Mesendoderm (in vitro differentiated cells): ENCODE measurements at regions not wholly inside any gene's neighbourhood (a gene's known extent, or its start where the extent isn't known, plus 50 kb on each side); places are given as distances from the start of the nearest gene placed in this dataset.
"Not testable (repeated sequence)": the region's sequence is repeated elsewhere in the genome, so short reads cannot be mapped to it uniquely, and the experiment has no call there.

Source experiments
- DNase-seq: peaks from one replicate; pipeline ENCODE4 v3.0.0; 2013
- H2AK5ac ChIP-seq: 2 replicates; pipeline ENCODE4 v1.6.1; 2013; ENCODE audit warnings: low read length, inconsistent platforms
- H2BK120ac ChIP-seq: 2 replicates; pipeline ENCODE4 v1.6.1; 2013; ENCODE audit warnings: low read depth, mild to moderate bottlenecking, low read length, moderate library complexity, mixed read lengths
- H2BK15ac ChIP-seq: replicated peaks from 2 replicates; pipeline ENCODE4 v1.6.1; 2013; ENCODE audit warnings: low read depth, mild to moderate bottlenecking, moderate library complexity
- H2BK5ac ChIP-seq: 2 replicates; pipeline ENCODE4 v1.6.1; 2013; ENCODE audit warnings: low read length, inconsistent platforms
- H3K18ac ChIP-seq: 2 replicates; pipeline ENCODE4 v1.6.1; 2013; ENCODE audit warnings: mild to moderate bottlenecking, low read length, mixed read lengths
- H3K23ac ChIP-seq: one replicate; pipeline ENCODE4 v1.6.1; 2013; ENCODE audit warnings: low read length
- H3K27ac ChIP-seq: 2 replicates; pipeline ENCODE4 v1.5.1; 2013; ENCODE audit warnings: low read depth, mild to moderate bottlenecking, inconsistent platforms, low read length, moderate library complexity
- H3K27me3 ChIP-seq: 2 replicates; pipeline ENCODE4 v1.6.1; 2013; ENCODE audit warnings: low read length, control low read depth, mild to moderate bottlenecking, inconsistent platforms; ENCODE audit not compliant: insufficient read depth, poor library complexity
- H3K36me3 ChIP-seq: 2 replicates; pipeline ENCODE4 v1.6.1; 2013; ENCODE audit warnings: low read length, inconsistent platforms; ENCODE audit not compliant: control insufficient read depth, insufficient read depth
- H3K4ac ChIP-seq: one replicate; pipeline ENCODE4 v1.6.1; 2013; ENCODE audit warnings: low read depth, mild to moderate bottlenecking, low read length, moderate library complexity
- H3K4me1 ChIP-seq: 2 replicates; pipeline ENCODE4 v1.6.1; 2013; ENCODE audit warnings: low read depth, low read length, inconsistent platforms; ENCODE audit not compliant: control insufficient read depth
- H3K4me2 ChIP-seq: 2 replicates; pipeline ENCODE4 v1.6.1; 2013; ENCODE audit warnings: low read length
- H3K4me3 ChIP-seq: 2 replicates; pipeline ENCODE4 v1.5.1; 2013; ENCODE audit warnings: mild to moderate bottlenecking, low read length
- H3K56ac ChIP-seq: one replicate; pipeline ENCODE4 v1.6.1; 2013; ENCODE audit warnings: low read length
- H3K79me1 ChIP-seq: 2 replicates; pipeline ENCODE4 v1.6.1; 2013; ENCODE audit warnings: low read length, inconsistent platforms
- H3K79me2 ChIP-seq: 2 replicates; pipeline ENCODE4 v1.6.1; 2013; ENCODE audit warnings: mild to moderate bottlenecking, low read length; ENCODE audit not compliant: control insufficient read depth, insufficient read depth
- H3K9ac ChIP-seq: 2 replicates; pipeline ENCODE4 v1.6.1; 2013; ENCODE audit warnings: low read length, inconsistent platforms
- H4K5ac ChIP-seq: one replicate; pipeline ENCODE4 v1.6.1; 2013; ENCODE audit warnings: low read length
- H4K8ac ChIP-seq: one replicate; pipeline ENCODE4 v1.6.1; 2013; ENCODE audit warnings: low read depth, mild to moderate bottlenecking, control low read depth, low read length, moderate library complexity
- WGBS: extraction: QIAGEN DNeasy Blood & Tissue Kit; methylation state at CpG from one replicate; pipeline ENCODE4 v1.1.7; 2013; ENCODE audit warnings: low lambda C conversion rate, missing lambda C conversion rate; ENCODE audit not compliant: insufficient coverage; ENCODE audit errors: extremely low coverage; 5-methylcytosine and 5-hydroxymethylcytosine counted together

DNA sequence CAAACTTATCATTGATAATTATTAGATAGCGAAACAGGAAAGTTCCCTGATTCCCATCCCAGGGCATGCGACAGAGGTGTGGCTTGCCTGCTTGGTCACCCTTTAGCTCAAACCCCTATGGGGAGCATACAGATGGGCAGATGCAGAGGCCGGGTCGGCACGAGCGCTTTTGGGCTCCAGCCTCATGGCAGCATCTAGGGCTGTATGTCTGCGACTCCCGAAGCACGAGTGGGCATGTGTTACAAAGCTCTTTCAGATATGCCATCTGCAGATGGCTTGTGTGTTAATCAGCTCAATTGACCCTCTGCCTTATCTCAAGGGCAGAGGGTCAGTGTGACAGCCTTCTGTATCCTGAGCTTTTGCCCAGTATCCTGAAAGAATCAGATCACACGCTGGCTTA is 2069.3 kb upstream of the RAG2 start:
- H3K56ac ChIP-seq = no peak overlapping the region
- no peak overlapping the region for H2BK5ac ChIP-seq
- no peak overlapping the region for H3K9ac ChIP-seq
- no peak overlapping the region for H4K5ac ChIP-seq
- H3K4me1 ChIP-seq = no peaks in the 10 kb centered on the region
- no peaks in the 10 kb centered on the region for H3K36me3 ChIP-seq
- H3K4me2 ChIP-seq = no peak overlapping the region
- H3K18ac ChIP-seq = no peak overlapping the region
- no peaks in the 10 kb centered on the region for H3K27me3 ChIP-seq
- no peak overlapping the region for H3K4ac ChIP-seq
- H2BK120ac ChIP-seq = no peak overlapping the region
- H4K8ac ChIP-seq = no peak overlapping the region
- no CpG with 5 or more reads among the region's 10 CpGs for WGBS
- no peak overlapping the region for H2BK15ac ChIP-seq
- H3K27ac ChIP-seq = no peak overlapping the region
- H2AK5ac ChIP-seq = no peak overlapping the region
- DNase-seq = no peak
- no peaks in the 10 kb centered on the region for H3K79me2 ChIP-seq
- H3K4me3 ChIP-seq = no peak overlapping the region
- no peaks in the 10 kb centered on the region for H3K79me1 ChIP-seq
- no peak overlapping the region for H3K23ac ChIP-seq

DNA sequence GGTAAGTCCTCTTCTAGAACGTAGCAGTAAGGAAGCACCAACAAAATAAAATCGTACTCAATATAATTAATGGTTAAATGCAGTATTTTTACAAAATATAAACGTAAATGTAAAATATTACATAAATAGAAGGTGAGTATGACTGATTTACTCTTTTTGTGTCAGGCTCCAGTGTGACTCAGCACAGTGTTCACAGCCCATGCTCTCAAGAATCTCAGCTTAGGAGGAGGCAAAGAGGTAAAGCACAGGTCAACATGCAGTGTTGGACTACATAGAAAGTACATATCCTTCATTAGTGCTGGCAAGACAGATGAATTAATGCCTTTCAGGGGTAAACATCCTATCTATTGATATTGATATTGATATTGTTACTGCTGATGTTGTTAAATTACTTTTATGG is 2050.6 kb upstream of the RAG2 start:
- Histone ChIP-seq H3K9ac (no peak overlapping the region), H3K4me1 (no peaks in the 10 kb centered on the region), H2BK15ac (no peak overlapping the region), H3K4me2 (no peak overlapping the region), H3K27me3 (no peaks in the 10 kb centered on the region), H3K18ac (no peak overlapping the region), H3K23ac (no peak overlapping the region), H3K4ac (no peak overlapping the region), H2AK5ac (no peak overlapping the region), H3K36me3 (no peaks in the 10 kb centered on the region), H3K27ac (no peak overlapping the region), H2BK120ac (no peak overlapping the region), H3K79me2 (no peaks in the 10 kb centered on the region), H3K79me1 (no peaks in the 10 kb centered on the region), H3K4me3 (no peak overlapping the region), H3K56ac (no peak overlapping the region), H2BK5ac (no peak overlapping the region), H4K8ac (no peak overlapping the region), H4K5ac (no peak overlapping the region)
- DNase-seq = no peak
- WGBS = no CpG with 5 or more reads among the region's 3 CpGs

DNA sequence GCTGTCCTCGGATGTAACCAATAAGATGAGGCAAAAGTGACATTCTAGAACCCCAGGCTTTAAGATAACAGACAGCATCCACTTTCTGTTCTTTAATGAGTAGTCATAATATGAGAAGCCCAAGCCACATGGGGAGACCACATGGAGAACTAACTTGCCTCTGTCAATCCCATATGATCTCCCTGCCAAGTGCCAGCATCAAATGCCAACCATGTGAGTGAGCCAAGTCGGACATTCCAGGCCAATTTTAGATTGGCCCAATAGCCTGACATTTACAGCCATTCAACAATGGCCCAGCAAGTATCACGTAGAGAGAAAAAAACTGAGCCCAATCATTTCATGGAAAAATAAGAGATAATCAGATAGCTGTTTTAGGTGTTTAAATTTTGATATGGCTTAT is 2048.3 kb upstream of the RAG2 start:
- no peak overlapping the region for H3K18ac ChIP-seq
- no peak overlapping the region for H3K4ac ChIP-seq
- H3K79me2 ChIP-seq = no peaks in the 10 kb centered on the region
- no peak overlapping the region for H2BK120ac ChIP-seq
- DNase-seq = no peak
- H4K5ac ChIP-seq = no peak overlapping the region
- H2BK15ac ChIP-seq = no peak overlapping the region
- no peak overlapping the region for H3K4me2 ChIP-seq
- H3K4me3 ChIP-seq = no peak overlapping the region
- H3K36me3 ChIP-seq = no peaks in the 10 kb centered on the region
- no peaks in the 10 kb centered on the region for H3K79me1 ChIP-seq
- no peak overlapping the region for H3K27ac ChIP-seq
- H3K56ac ChIP-seq = no peak overlapping the region
- WGBS = no CpG with 5 or more reads among the region's 3 CpGs
- no peak overlapping the region for H2AK5ac ChIP-seq
- no peaks in the 10 kb centered on the region for H3K4me1 ChIP-seq
- no peaks in the 10 kb centered on the region for H3K27me3 ChIP-seq
- no peak overlapping the region for H3K23ac ChIP-seq
- no peak overlapping the region for H4K8ac ChIP-seq
- H3K9ac ChIP-seq = no peak overlapping the region
- no peak overlapping the region for H2BK5ac ChIP-seq

DNA sequence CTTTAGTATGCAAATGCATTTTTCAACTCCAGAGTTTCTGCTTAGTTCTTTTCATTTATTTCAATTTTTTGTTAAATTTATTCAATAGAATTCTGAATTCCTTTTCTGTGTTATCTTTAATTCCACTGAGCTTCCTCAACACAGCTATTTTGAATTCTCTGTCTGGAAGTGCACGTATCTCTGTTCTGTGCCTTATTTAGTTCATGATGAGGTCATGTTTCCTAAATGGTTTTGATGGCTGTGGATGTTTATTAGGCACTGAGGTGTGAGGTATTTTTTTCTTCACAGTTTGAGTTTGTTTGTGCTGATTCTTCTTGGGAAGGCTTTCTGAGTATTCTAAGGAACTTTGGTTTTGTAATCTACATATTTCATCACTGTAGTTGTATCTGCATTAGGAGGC is 2042.8 kb upstream of the RAG2 start:
- Histone ChIP-seq H4K8ac (no peak overlapping the region), H3K23ac (no peak overlapping the region), H2BK120ac (no peak overlapping the region), H3K27me3 (no peaks in the 10 kb centered on the region), H3K56ac (no peak overlapping the region), H2AK5ac (no peak overlapping the region), H3K79me2 (no peaks in the 10 kb centered on the region), H3K9ac (no peak overlapping the region), H3K18ac (no peak overlapping the region), H3K4me3 (no peak overlapping the region), H4K5ac (no peak overlapping the region), H3K4me2 (no peak overlapping the region), H3K36me3 (no peaks in the 10 kb centered on the region), H3K79me1 (no peaks in the 10 kb centered on the region), H2BK15ac (no peak overlapping the region), H2BK5ac (no peak overlapping the region), H3K4ac (no peak overlapping the region), H3K4me1 (no peaks in the 10 kb centered on the region), H3K27ac (no peak overlapping the region)
- DNase-seq = no peak
- no CpG with 5 or more reads among the region's 1 CpG for WGBS

DNA sequence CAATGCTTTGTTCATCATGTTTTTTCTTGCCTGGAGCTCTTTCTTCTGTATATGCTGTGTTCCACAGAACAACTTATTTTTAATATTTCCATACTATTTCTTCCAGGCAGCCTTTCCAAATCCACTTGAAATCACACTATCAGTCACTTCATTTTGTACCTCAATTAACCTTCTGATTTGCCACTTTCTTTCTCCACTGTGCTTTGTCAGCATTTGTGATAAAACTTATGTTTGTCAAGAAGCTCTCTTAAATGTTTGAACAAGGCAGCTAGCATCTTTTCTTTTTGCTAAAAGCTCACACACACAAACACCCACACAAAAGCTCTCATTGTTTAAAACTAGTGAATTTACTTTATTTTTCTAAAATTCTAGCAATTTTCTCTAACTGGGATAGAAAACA is 2014.7 kb upstream of the RAG2 start:
- Histone ChIP-seq H3K56ac (no peak overlapping the region), H4K5ac (no peak overlapping the region), H2BK5ac (no peak overlapping the region), H2BK15ac (no peak overlapping the region), H3K9ac (no peak overlapping the region), H2AK5ac (no peak overlapping the region), H3K79me1 (no peaks in the 10 kb centered on the region), H3K36me3 (no peaks in the 10 kb centered on the region), H3K4me3 (no peak overlapping the region), H3K4me1 (no peaks in the 10 kb centered on the region), H3K4ac (no peak overlapping the region), H3K27me3 (no peaks in the 10 kb centered on the region), H3K79me2 (no peaks in the 10 kb centered on the region), H3K23ac (no peak overlapping the region), H3K18ac (no peak overlapping the region), H3K4me2 (no peak overlapping the region), H2BK120ac (no peak overlapping the region), H3K27ac (no peak overlapping the region), H4K8ac (no peak overlapping the region)
- DNase-seq = no peak

DNA sequence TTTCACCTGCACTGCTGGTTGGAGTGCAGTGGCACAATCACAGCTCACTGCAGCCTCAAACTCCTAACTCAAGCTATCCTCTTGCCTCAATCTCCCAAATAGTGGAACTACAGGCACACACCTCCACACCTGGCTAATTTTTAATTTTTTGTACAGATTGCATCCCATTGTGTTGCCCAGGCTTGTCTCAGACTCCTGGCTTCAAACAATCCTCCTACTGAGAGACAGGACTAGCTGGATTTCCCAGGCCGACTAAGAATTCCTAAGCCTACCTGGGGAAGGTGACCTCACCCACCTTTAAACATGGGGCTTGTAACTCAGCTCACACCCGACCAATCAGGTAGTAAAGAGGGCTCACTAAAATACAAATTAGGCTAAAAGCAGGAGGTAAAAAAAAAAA is 2003.3 kb upstream of the RAG2 start:
- no CpG with 5 or more reads among the region's 2 CpGs for WGBS
- not testable (repeated sequence) for H3K56ac ChIP-seq, H3K23ac ChIP-seq, H3K4me3 ChIP-seq, DNase-seq, H3K4me2 ChIP-seq, H3K27ac ChIP-seq, H2BK120ac ChIP-seq, H2BK5ac ChIP-seq, H2BK15ac ChIP-seq, H3K4ac ChIP-seq, H4K5ac ChIP-seq, H3K4me1 ChIP-seq, H3K18ac ChIP-seq, H3K79me2 ChIP-seq, H3K36me3 ChIP-seq, H3K79me1 ChIP-seq, H2AK5ac ChIP-seq, H3K9ac ChIP-seq, H3K27me3 ChIP-seq, H4K8ac ChIP-seq
